PC-3 (cell line): ENCODE measurements at regions not wholly inside any gene's neighbourhood (a gene's known extent, or its start where the extent isn't known, plus 50 kb on each side); places are given as distances from the start of the nearest gene placed in this dataset.

Experiments
- ATAC-seq: fragments of 200-7000 bp; cut with Tn5 transposase; 2 replicates; pipeline ENCODE4 v1.9.1; 2020; ENCODE audit warnings: mild to moderate bottlenecking, moderate library complexity
- BruUV-seq: library from RNA; stranded (reverse); fragments of 400-500 nt; replicated peaks from 2 replicates; lab custom pipeline; 2021; lab: Mats Ljungman, UMichigan
- CTCF ChIA-PET: fragments of 300-600 bp; sonication (Branson Sonifier 250); formaldehyde crosslinking; loops from one replicate; lab custom pipeline; 2022; ENCODE audit warnings: antibody characterized with exemption; lab: Charles Lee
- POLR2A ChIA-PET: fragments of 300-600 bp; sonication (Branson Sonifier 250); formaldehyde crosslinking; loops from one replicate; lab custom pipeline; 2022; ENCODE audit warnings: antibody characterized with exemption; ENCODE audit not compliant: unreplicated experiment; lab: Charles Lee
- DNase-seq: peaks from one replicate; pipeline ENCODE4 v3.0.0-alpha.2; 2015
- H2AFZ ChIP-seq: fragments of 300-600 bp; sonication (generic); 2 replicates; pipeline ENCODE4 v1.6.0; 2016; ENCODE audit warnings: antibody characterized with exemption, low read length
- H3F3A ChIP-seq: fragments of 300-600 bp; sonication (generic); one replicate; pipeline ENCODE4 v1.6.0; 2017; ENCODE audit warnings: antibody characterized with exemption, low read length, control low read depth, mild to moderate bottlenecking; ENCODE audit not compliant: unreplicated experiment
- H3K27ac ChIP-seq: fragments of 300-600 bp; sonication (generic); 2 replicates; pipeline ENCODE4 v1.5.1; 2016; ENCODE audit warnings: mild to moderate bottlenecking, low read length
- H3K27me3 ChIP-seq: fragments of 300-600 bp; sonication (generic); 2 replicates; pipeline ENCODE4 v1.6.1; 2016; ENCODE audit warnings: low read length, mixed read lengths
- H3K36me3 ChIP-seq: fragments of 300-600 bp; sonication (generic); 2 replicates; pipeline ENCODE4 v1.6.1; 2016; ENCODE audit warnings: low read depth, mixed run types, low read length, mixed read lengths
- H3K4me1 ChIP-seq: fragments of 300-600 bp; sonication (generic); 2 replicates; pipeline ENCODE4 v1.5.1; 2016; ENCODE audit warnings: low read length; ENCODE audit not compliant: insufficient read depth
- H3K4me2 ChIP-seq: fragments of 300-600 bp; sonication (generic); 2 replicates; pipeline ENCODE4 v1.6.0; 2016; ENCODE audit warnings: low read length
- H3K4me3 ChIP-seq: fragments of 300-600 bp; sonication (generic); 2 replicates; pipeline ENCODE4 v1.5.1; 2016; ENCODE audit warnings: mild to moderate bottlenecking, low read length, mixed read lengths
- H3K79me2 ChIP-seq: fragments of 300-600 bp; sonication (generic); 2 replicates; pipeline ENCODE4 v1.6.1; 2017; ENCODE audit warnings: low read length, mixed read lengths
- H3K9ac ChIP-seq: fragments of 300-600 bp; sonication (generic); 2 replicates; pipeline ENCODE4 v1.6.0; 2016; ENCODE audit warnings: mild to moderate bottlenecking, low read length
- H3K9me2 ChIP-seq: fragments of 300-600 bp; sonication (generic); replicated peaks from 2 replicates; pipeline ENCODE4 v1.6.1; 2016; ENCODE audit warnings: mixed run types, low read length, mixed read lengths
- H3K9me3 ChIP-seq: fragments of 300-600 bp; sonication (generic); 2 replicates; pipeline ENCODE4 v1.6.1; 2016; ENCODE audit warnings: low read length, mixed read lengths
- H4K20me1 ChIP-seq: fragments of 300-600 bp; sonication (generic); 2 replicates; pipeline ENCODE4 v1.6.1; 2016; ENCODE audit warnings: low read length, mixed read lengths
- CTCF ChIP-seq: fragments of 300-600 bp; sonication (generic); conservative IDR thresholded peaks from 2 replicates; pipeline ENCODE4 v1.5.1; 2017; ENCODE audit warnings: antibody characterized with exemption, low read depth, mild to moderate bottlenecking, low read length
- EZH2 ChIP-seq: fragments of 300-600 bp; sonication (generic); IDR thresholded peaks from one replicate; pipeline ENCODE4 v1.6.1; 2017; ENCODE audit warnings: antibody characterized with exemption, mild to moderate bottlenecking, low read length; ENCODE audit not compliant: unreplicated experiment
- EZH2phosphoT487 ChIP-seq: fragments of 300-600 bp; sonication (generic); IDR thresholded peaks from 2 replicates; pipeline ENCODE4 v1.6.1; 2018; ENCODE audit warnings: mild to moderate bottlenecking, antibody characterized with exemption, low read length, borderline replicate concordance
- intact Hi-C: fragments of 100-400 bp; cut with micrococcal nuclease; formaldehyde crosslinking; loops from 2 replicates; pipeline ENCODE4 v1.9.0; 2023

- no peak for TF ChIP-seq EZH2phosphoT487
- ChIA-PET POLR2A (no interaction called here), CTCF (no interaction called here)
- Histone ChIP-seq H3K4me1 (no peaks in the 10 kb centered on the region), H3F3A (no peaks in the 10 kb centered on the region), H3K4me2 (no peak overlapping the region), H3K9me3 (no peaks in the 10 kb centered on the region), H3K79me2 (no peaks in the 10 kb centered on the region), H3K4me3 (no peak overlapping the region), H3K36me3 (no peaks in the 10 kb centered on the region), H2AFZ (no peak overlapping the region; the same call in 1 of the 2 replicates), H3K27me3 (no peaks in the 10 kb centered on the region), H3K9ac (no peak overlapping the region), H3K9me2 (no peaks in the 10 kb centered on the region), H3K27ac (no peak overlapping the region), H4K20me1 (no peaks in the 10 kb centered on the region)
- DNase-seq (no peak), ATAC-seq (no peak)
- intact Hi-C loops: no loop called here
- no TSS peak for BruUV-seq
Observed at GRCh38 chr13:65642301-65642700, 1587.8 kb downstream of the PCDH9 start.

GRCh38 chr13:65638572-65639168 lies 1591.5 kb downstream of the PCDH9 start:
- DNase-seq (peak; percentile 56), ATAC-seq (peak; percentile 31; the same call in 1 of the 2 replicates)
- no TSS peak for BruUV-seq
- peak; percentile 75 for TF ChIP-seq CTCF
- no peak for TF ChIP-seq EZH2phosphoT487
- no peak for TF ChIP-seq EZH2
- ChIA-PET CTCF (interaction anchor here (0.6 kb wide), 3 partner anchors 225 to 1597 kb away, joined by 3 read pairs; no protein-coding TSS in a partner anchor), POLR2A (no interaction called here)
- no peaks in the 10 kb centered on the region for H3F3A ChIP-seq
- H3K79me2 ChIP-seq: no peaks in the 10 kb centered on the region
- intact Hi-C loops: loop anchor here (1.0 to 2.0 kb wide), 2 partner anchors 820 to 1166 kb away; no protein-coding TSS in a partner anchor
- no peak overlapping the region for H2AFZ ChIP-seq
- H3K9me3 ChIP-seq: no peaks in the 10 kb centered on the region
- no peaks in the 10 kb centered on the region for H3K9me2 ChIP-seq
- no peaks in the 10 kb centered on the region for H4K20me1 ChIP-seq
- H3K36me3 ChIP-seq: no peaks in the 10 kb centered on the region
- H3K27ac ChIP-seq: no peak overlapping the region
- H3K9ac ChIP-seq: no peak overlapping the region
- H3K27me3 ChIP-seq: no peaks in the 10 kb centered on the region
- no peak overlapping the region for H3K4me2 ChIP-seq
- no peak overlapping the region for H3K4me3 ChIP-seq
- no peaks in the 10 kb centered on the region for H3K4me1 ChIP-seq

- H3K27me3 ChIP-seq: no peaks in the 10 kb centered on the region
- H3K9me2 ChIP-seq: no peaks in the 10 kb centered on the region
Observed at GRCh38 chr13:65633806-65634205, 1596.3 kb downstream of the PCDH9 start.

More at GRCh38 chr13:65633806-65634205, 1596.3 kb downstream of the PCDH9 start:
- BruUV-seq: no TSS peak
- H3K4me1 ChIP-seq: no peaks in the 10 kb centered on the region
- H3K9ac ChIP-seq: no peak overlapping the region
- no peaks in the 10 kb centered on the region for H3F3A ChIP-seq
- H2AFZ ChIP-seq: no peak overlapping the region
- no peak overlapping the region for H3K4me2 ChIP-seq
- H3K4me3 ChIP-seq: no peak overlapping the region
- H3K36me3 ChIP-seq: no peaks in the 10 kb centered on the region
- intact Hi-C loops: no loop called here
- ATAC-seq: no peak
- no peaks in the 10 kb centered on the region for H3K79me2 ChIP-seq
- TF ChIP-seq EZH2 (no peak), EZH2phosphoT487 (no peak), CTCF (no peak)
- ChIA-PET POLR2A (no interaction called here), CTCF (no interaction called here)
- H3K9me3 ChIP-seq: no peaks in the 10 kb centered on the region
- no peak overlapping the region for H3K27ac ChIP-seq
- DNase-seq: no peak
- H4K20me1 ChIP-seq: no peaks in the 10 kb centered on the region
